Suprapubic skin (tissue), 4 donors: ENCODE measurements at regions not wholly inside any gene's neighbourhood (a gene's known extent, or its start where the extent isn't known, plus 50 kb on each side); places are given as distances from the start of the nearest gene placed in this dataset.

Experiments used
- DNase-seq, 2 donors: peaks; one replicate each; pipeline ENCODE4 v3.0.0-alpha.2; 2019; ENCODE audit warnings: low spot score in 2 of 2
- H3K27ac ChIP-seq: fragments of 200-600 bp; sonication (generic); one replicate; pipeline ENCODE4 v1.5.1; 2019
- H3K27me3 ChIP-seq: fragments of 200-600 bp; sonication (generic); one replicate; pipeline ENCODE4 v1.5.1; 2019
- H3K36me3 ChIP-seq: fragments of 200-600 bp; sonication (generic); one replicate; pipeline ENCODE4 v1.5.1; 2019
- H3K4me1 ChIP-seq: fragments of 200-600 bp; sonication (generic); one replicate; pipeline ENCODE4 v1.5.1; 2019
- H3K4me3 ChIP-seq: fragments of 200-600 bp; sonication (generic); one replicate; pipeline ENCODE4 v1.5.1; 2019; ENCODE audit warnings: mild to moderate bottlenecking
- H3K9me3 ChIP-seq: fragments of 200-600 bp; sonication (generic); one replicate; pipeline ENCODE4 v1.5.1; 2019
- EP300 ChIP-seq: sonication (generic); formaldehyde crosslinking; IDR thresholded peaks from one replicate; pipeline ENCODE4 v1.6.1; 2017; ENCODE audit warnings: antibody characterized with exemption
- POLR2A ChIP-seq, 2 donors: fragments of 450-650 bp; IDR thresholded peaks; one replicate each; pipeline ENCODE4 v1.6.1; 2017; ENCODE audit warnings: antibody characterized with exemption in 2 of 2, mild to moderate bottlenecking in 2 of 2, moderate library complexity in 2 of 2
- POLR2AphosphoS5 ChIP-seq, 3 donors: sonication (generic); formaldehyde crosslinking; IDR thresholded peaks; one replicate each; pipeline ENCODE4 v1.6.1; 2017; ENCODE audit warnings: antibody characterized with exemption in 3 of 3
- WGBS: methylation state at CpG from one replicate; pipeline ENCODE4 v1.1.5; 2018; 5-methylcytosine and 5-hydroxymethylcytosine counted together
- TF ChIP-seq, protein P1 (sequence below), 2 donors: fragments of 200-600 bp in 1 of 2; fragments of 450-650 bp in 1 of 2; sonication (generic) in 1 of 2; IDR thresholded peaks; one replicate each; pipeline ENCODE4 v1.5.1; 2016 to 2019; ENCODE audit warnings: antibody characterized with exemption in 2 of 2, mild to moderate bottlenecking in 1 of 2, moderate library complexity in 1 of 2

- H3K4me3 ChIP-seq: no peak overlapping the region
- no peak for DNase-seq
- H3K36me3 ChIP-seq: no peaks in the 10 kb centered on the region
- no peaks in the 10 kb centered on the region for H3K4me1 ChIP-seq
- H3K9me3 ChIP-seq: no peaks in the 10 kb centered on the region
- no peaks in the 10 kb centered on the region for H3K27me3 ChIP-seq
- no peak overlapping the region for H3K27ac ChIP-seq
- 44% methylated on average over 2 of the region's 2 CpGs for WGBS
- no peak for TF ChIP-seq EP300
- no peak for TF ChIP-seq POLR2AphosphoS5 (IDR thresholded peaks at IDR 0.05)
- TF ChIP-seq POLR2A (IDR thresholded peaks at IDR 0.05): no peak
- TF ChIP-seq, protein P1, sequence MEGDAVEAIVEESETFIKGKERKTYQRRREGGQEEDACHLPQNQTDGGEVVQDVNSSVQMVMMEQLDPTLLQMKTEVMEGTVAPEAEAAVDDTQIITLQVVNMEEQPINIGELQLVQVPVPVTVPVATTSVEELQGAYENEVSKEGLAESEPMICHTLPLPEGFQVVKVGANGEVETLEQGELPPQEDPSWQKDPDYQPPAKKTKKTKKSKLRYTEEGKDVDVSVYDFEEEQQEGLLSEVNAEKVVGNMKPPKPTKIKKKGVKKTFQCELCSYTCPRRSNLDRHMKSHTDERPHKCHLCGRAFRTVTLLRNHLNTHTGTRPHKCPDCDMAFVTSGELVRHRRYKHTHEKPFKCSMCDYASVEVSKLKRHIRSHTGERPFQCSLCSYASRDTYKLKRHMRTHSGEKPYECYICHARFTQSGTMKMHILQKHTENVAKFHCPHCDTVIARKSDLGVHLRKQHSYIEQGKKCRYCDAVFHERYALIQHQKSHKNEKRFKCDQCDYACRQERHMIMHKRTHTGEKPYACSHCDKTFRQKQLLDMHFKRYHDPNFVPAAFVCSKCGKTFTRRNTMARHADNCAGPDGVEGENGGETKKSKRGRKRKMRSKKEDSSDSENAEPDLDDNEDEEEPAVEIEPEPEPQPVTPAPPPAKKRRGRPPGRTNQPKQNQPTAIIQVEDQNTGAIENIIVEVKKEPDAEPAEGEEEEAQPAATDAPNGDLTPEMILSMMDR (IDR thresholded peaks at IDR 0.05): no peak
Observed at GRCh38 chr12:86698641-86698980, 442.4 kb upstream of the MGAT4C start.

- WGBS: 78% methylated on average over 2 of the region's 2 CpGs
- Histone ChIP-seq H3K27ac (no peak overlapping the region), H3K9me3 (no peaks in the 10 kb centered on the region), H3K36me3 (no peaks in the 10 kb centered on the region), H3K4me3 (no peak overlapping the region), H3K27me3 (no peaks in the 10 kb centered on the region), H3K4me1 (no peaks in the 10 kb centered on the region)
- TF ChIP-seq, protein P1 (IDR thresholded peaks at IDR 0.05): no peak
- TF ChIP-seq POLR2A (IDR thresholded peaks at IDR 0.05): no peak
- TF ChIP-seq EP300: no peak
- TF ChIP-seq POLR2AphosphoS5 (IDR thresholded peaks at IDR 0.05): no peak
- no peak for DNase-seq
Observed at GRCh38 chr12:86697916-86698640, 441.9 kb upstream of the MGAT4C start.

GRCh38 chr12:86683568-86684304 lies 427.5 kb upstream of the MGAT4C start:
- H3K9me3 ChIP-seq: no peaks in the 10 kb centered on the region
- H3K4me3 ChIP-seq: no peak overlapping the region
- no peak overlapping the region for H3K27ac ChIP-seq
- no peaks in the 10 kb centered on the region for H3K4me1 ChIP-seq
- no peak for TF ChIP-seq POLR2AphosphoS5 (IDR thresholded peaks at IDR 0.05)
- TF ChIP-seq, protein P1 (IDR thresholded peaks at IDR 0.05): no peak
- no peak for TF ChIP-seq POLR2A (IDR thresholded peaks at IDR 0.05)
- no peak for TF ChIP-seq EP300
- H3K36me3 ChIP-seq: no peaks in the 10 kb centered on the region
- WGBS: 62% methylated on average over 6 of the region's 6 CpGs
- DNase-seq: no peak
- H3K27me3 ChIP-seq: no peaks in the 10 kb centered on the region

GRCh38 chr12:86681060-86681459 lies 424.9 kb upstream of the MGAT4C start:
- no peak for DNase-seq
- Histone ChIP-seq H3K9me3 (no peaks in the 10 kb centered on the region), H3K27ac (no peak overlapping the region), H3K4me1 (no peaks in the 10 kb centered on the region), H3K36me3 (no peaks in the 10 kb centered on the region), H3K4me3 (no peak overlapping the region), H3K27me3 (no peaks in the 10 kb centered on the region)
- no peak for TF ChIP-seq POLR2A (IDR thresholded peaks at IDR 0.05)
- TF ChIP-seq POLR2AphosphoS5 (IDR thresholded peaks at IDR 0.05): no peak
- no peak for TF ChIP-seq EP300
- TF ChIP-seq, protein P1 (IDR thresholded peaks at IDR 0.05): no peak
- WGBS: 51% methylated on average over 1 of the region's 1 CpG

- no peaks in the 10 kb centered on the region for H3K9me3 ChIP-seq
- no peak overlapping the region for H3K27ac ChIP-seq
- WGBS: 56% methylated on average over 3 of the region's 3 CpGs
- no peaks in the 10 kb centered on the region for H3K36me3 ChIP-seq
- TF ChIP-seq POLR2A (IDR thresholded peaks at IDR 0.05): no peak
- no peak for TF ChIP-seq EP300
- TF ChIP-seq, protein P1 (IDR thresholded peaks at IDR 0.05): no peak
- TF ChIP-seq POLR2AphosphoS5 (IDR thresholded peaks at IDR 0.05): no peak
- no peaks in the 10 kb centered on the region for H3K4me1 ChIP-seq
- no peaks in the 10 kb centered on the region for H3K27me3 ChIP-seq
- no peak for DNase-seq
- H3K4me3 ChIP-seq: no peak overlapping the region
Observed at GRCh38 chr12:86675197-86675596, 419.0 kb upstream of the MGAT4C start.
